GM12878 (cell line): ENCODE measurements at regions not wholly inside any gene's neighbourhood (a gene's known extent, or its start where the extent isn't known, plus 50 kb on each side); places are given as distances from the start of the nearest gene placed in this dataset.

Experiments used
- ATAC-seq: fragments of 200-7000 bp; cut with Tn5 transposase; 3 replicates; pipeline ENCODE4 v1.9.1; 2020; ENCODE audit warnings: mild to moderate bottlenecking, moderate library complexity
- BruUV-seq: library from RNA; stranded (reverse); fragments of 400-500 nt; replicated peaks from 2 replicates; lab custom pipeline; 2021; lab: Mats Ljungman, UMichigan
- CTCF ChIA-PET: fragments of 300-600 bp; sonication (Branson Sonifier 250); formaldehyde crosslinking; extraction: SDS; loops from one replicate; lab custom pipeline; 2021; ENCODE audit warnings: inconsistent platforms; lab: Yijun Ruan, JAX
- POLR2A ChIA-PET: fragments of 350-600 bp; formaldehyde crosslinking; extraction: SDS; loops from one replicate; lab custom pipeline; 2021; ENCODE audit warnings: inconsistent platforms; lab: Charles Lee
- RAD21 ChIA-PET: fragments of 300-600 bp; sonication (Branson Sonifier 250); formaldehyde crosslinking; loops from one replicate; lab custom pipeline; 2023; ENCODE audit warnings: antibody characterized with exemption; ENCODE audit not compliant: unreplicated experiment; lab: Charles Lee
- SMC1A ChIA-PET: fragments of 300-600 bp; sonication (Branson Sonifier 250); formaldehyde crosslinking; loops from one replicate; lab custom pipeline; 2023; ENCODE audit not compliant: unreplicated experiment, uncharacterized antibody; lab: Charles Lee
- DNase-seq: peaks from one replicate; pipeline ENCODE4 v3.0.0-alpha.2; 2011; ENCODE audit warnings: low read depth, low spot score
- FAIRE-seq: peaks from 3 replicates; lab custom pipeline; 2011; peaks lifted over from hg19 to GRCh38; lab: Jason Lieb, UNC
- H2AFZ ChIP-seq: 2 replicates; pipeline ENCODE4 v1.6.0; 2011; ENCODE audit warnings: low read depth, low read length, control low read depth; ENCODE audit not compliant: control insufficient read depth
- H3K27ac ChIP-seq: 2 replicates; pipeline ENCODE4 v1.5.1; 2011; ENCODE audit warnings: control low read depth; ENCODE audit not compliant: control insufficient read depth, insufficient read depth
- H3K27me3 ChIP-seq, 2 experiments: replicated peaks in 1 of 2; 2 replicates each; pipeline versions ENCODE4 v1.6.0 to v1.6.1; 2011; ENCODE audit warnings: low read length in 1 of 2; ENCODE audit not compliant: control insufficient read depth in 2 of 2, insufficient read depth in 2 of 2
- H3K36me3 ChIP-seq, 2 experiments: 2 replicates each; pipeline ENCODE4 v1.5.1; 2011; ENCODE audit warnings: low read length in 1 of 2; ENCODE audit not compliant: control insufficient read depth in 2 of 2, insufficient read depth in 2 of 2
- H3K4me1 ChIP-seq: 2 replicates; pipeline ENCODE4 v1.6.1; 2011; ENCODE audit warnings: mild to moderate bottlenecking, low read length, moderate library complexity, mixed read lengths; ENCODE audit not compliant: control insufficient read depth, insufficient read depth
- H3K4me2 ChIP-seq: 2 replicates; pipeline ENCODE4 v1.6.0; 2011; ENCODE audit warnings: control low read depth; ENCODE audit not compliant: control insufficient read depth, insufficient read depth
- H3K4me3 ChIP-seq: fragments of 200-600 bp; sonication (generic); 2 replicates; pipeline ENCODE4 v1.5.1; 2016
- H3K79me2 ChIP-seq: 2 replicates; pipeline ENCODE4 v1.6.0; 2011; ENCODE audit warnings: low read length; ENCODE audit not compliant: control insufficient read depth, insufficient read depth
- H3K9ac ChIP-seq: 2 replicates; pipeline ENCODE4 v1.8.0; 2011; ENCODE audit warnings: low read length, control low read depth, mixed read lengths; ENCODE audit not compliant: control insufficient read depth, insufficient read depth
- H3K9me3 ChIP-seq: replicated peaks from 3 replicates; pipeline ENCODE4 v1.5.1; 2011; ENCODE audit warnings: mild to moderate bottlenecking, low read length; ENCODE audit not compliant: control insufficient read depth, insufficient read depth
- H4K20me1 ChIP-seq: 2 replicates; pipeline ENCODE4 v1.6.0; 2011; ENCODE audit not compliant: control insufficient read depth, insufficient read depth
- CHD4 ChIP-seq: fragments of 200-600 bp; sonication (generic); IDR thresholded peaks from 2 replicates; pipeline ENCODE4 v1.6.1; 2016; ENCODE audit warnings: mild to moderate bottlenecking
- DPF2 ChIP-seq: fragments of 450-650 bp; IDR thresholded peaks from 2 replicates; pipeline ENCODE4 v1.6.1; 2017; ENCODE audit warnings: mild to moderate bottlenecking
- EP300 ChIP-seq, 2 experiments: fragments of 150-350 bp in 1 of 2; IDR thresholded peaks; 2 replicates each; pipeline ENCODE4 v1.6.1; 2011 to 2012; ENCODE audit warnings: low read depth in 2 of 2, low read length in 2 of 2, borderline replicate concordance in 1 of 2, improper control_type of control experiment in 1 of 2, inconsistent platforms in 1 of 2; ENCODE audit not compliant: control insufficient read depth in 1 of 2
- ESRRA ChIP-seq: IDR thresholded peaks from 2 replicates; pipeline ENCODE4 v1.6.1; 2012; ENCODE audit warnings: mild to moderate bottlenecking, low read length, improper control_type of control experiment
- FOS ChIP-seq: IDR thresholded peaks from 3 replicates; pipeline ENCODE4 v1.6.1; 2011; ENCODE audit warnings: borderline replicate concordance; ENCODE audit not compliant: insufficient read length; ENCODE audit errors: extremely low read depth
- GABPA ChIP-seq: IDR thresholded peaks from 2 replicates; pipeline ENCODE4 v1.6.1; 2014; ENCODE audit warnings: antibody characterized with exemption, low read depth, mild to moderate bottlenecking, inconsistent platforms
- IKZF2 ChIP-seq, 2 experiments: fragments of 450-650 bp; IDR thresholded peaks; 2 replicates each; pipeline ENCODE4 v1.6.1; 2017; ENCODE audit warnings: mild to moderate bottlenecking in 2 of 2, moderate library complexity in 2 of 2
- MXI1 ChIP-seq: fragments of 150-350 bp; IDR thresholded peaks from 2 replicates; pipeline ENCODE4 v1.6.1; 2011; ENCODE audit warnings: low read depth, mild to moderate bottlenecking, inconsistent platforms, low read length, improper control_type of control experiment
- POU2F2 ChIP-seq: IDR thresholded peaks from 3 replicates; pipeline ENCODE4 v1.6.1; 2011; ENCODE audit warnings: low read depth, mild to moderate bottlenecking, low read length, borderline replicate concordance
- RB1 ChIP-seq: fragments of 450-650 bp; formaldehyde crosslinking; IDR thresholded peaks from 2 replicates; pipeline ENCODE4 v1.6.1; 2017; ENCODE audit warnings: mild to moderate bottlenecking, borderline replicate concordance
- RCOR1 ChIP-seq: conservative IDR thresholded peaks from 2 replicates; pipeline ENCODE4 v1.6.1; 2012; ENCODE audit warnings: low read depth, low read length, improper control_type of control experiment
- RUNX3 ChIP-seq: IDR thresholded peaks from 2 replicates; pipeline ENCODE4 v1.6.1; 2012; ENCODE audit warnings: low read length, inconsistent platforms
- STAT3 ChIP-seq: IDR thresholded peaks from 2 replicates; pipeline ENCODE4 v1.6.1; 2011; ENCODE audit warnings: low read depth, low read length, improper control_type of control experiment
- ZNF207 ChIP-seq: fragments of 450-650 bp; IDR thresholded peaks from 2 replicates; pipeline ENCODE4 v1.6.1; 2014; ENCODE audit warnings: antibody characterized with exemption, mild to moderate bottlenecking, borderline replicate concordance
- WGBS: methylation state at CpG from one replicate; pipeline ENCODE4 v1.1.6; 2016; ENCODE audit warnings: low lambda C conversion rate; ENCODE audit not compliant: insufficient replicate concordance, insufficient coverage; ENCODE audit errors: missing lambda C conversion rate; 5-methylcytosine and 5-hydroxymethylcytosine counted together
- in situ Hi-C: fragments of 300-500 bp; cut with MboI; formaldehyde crosslinking; loops from 9 replicates; pipeline ENCODE4 v1.14.3; 2018; ENCODE audit warnings: mixed read lengths
- intact Hi-C: fragments of 100-400 bp; cut with micrococcal nuclease; formaldehyde crosslinking; loops from one replicate; pipeline ENCODE4 v1.14.2; 2022; ENCODE audit not compliant: unreplicated experiment
- TF ChIP-seq, protein P1 (sequence below): fragments of 450-650 bp; IDR thresholded peaks from 2 replicates; pipeline ENCODE4 v1.6.1; 2018; ENCODE audit warnings: borderline replicate concordance, mild to moderate bottlenecking; ENCODE audit not compliant: partially characterized antibody
- TF ChIP-seq, protein P2 (sequence below): IDR thresholded peaks from 2 replicates; pipeline ENCODE4 v1.6.1; 2012; ENCODE audit warnings: low read depth, low read length, improper control_type of control experiment

DNA sequence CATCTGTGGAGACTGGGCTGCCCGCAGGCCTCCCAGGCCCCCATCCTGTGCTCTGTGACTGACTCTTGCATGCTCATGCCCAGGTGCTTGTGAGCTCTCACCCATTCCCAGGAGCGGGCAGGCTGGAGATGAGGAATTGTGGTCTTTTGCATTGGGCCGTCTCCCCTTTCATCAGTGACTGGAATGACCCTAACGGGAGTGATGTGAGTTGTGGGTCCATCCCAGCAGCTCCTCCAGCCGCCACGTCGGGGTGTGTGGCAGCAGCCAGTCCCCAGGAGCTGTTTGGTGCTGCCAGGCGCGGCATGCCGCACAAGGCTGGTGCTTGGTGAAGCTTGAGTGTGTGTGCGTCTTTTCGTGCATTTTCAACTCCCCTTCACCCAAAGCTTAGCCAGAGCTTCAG is 164.2 kb downstream of the ACTR3B start:
- no peaks in the 10 kb centered on the region for H4K20me1 ChIP-seq
- no TSS peak for BruUV-seq
- H3K27me3 ChIP-seq = peaks cover 0 to 2% of the 10 kb centered on the region in 2 experiments; a peak in 1 of 4 replicates
- H3K36me3 ChIP-seq = no peaks in the 10 kb centered on the region
- H3K4me3 ChIP-seq = no peak overlapping the region
- H2AFZ ChIP-seq = no peak overlapping the region
- H3K9me3 ChIP-seq = no peaks in the 10 kb centered on the region
- in situ Hi-C loops = no loop called here
- no peaks in the 10 kb centered on the region for H3K79me2 ChIP-seq
- 53% methylated on average over 12 of the region's 12 CpGs for WGBS
- no peak overlapping the region for H3K27ac ChIP-seq
- no peak for TF ChIP-seq DPF2
- TF ChIP-seq, protein P1, sequence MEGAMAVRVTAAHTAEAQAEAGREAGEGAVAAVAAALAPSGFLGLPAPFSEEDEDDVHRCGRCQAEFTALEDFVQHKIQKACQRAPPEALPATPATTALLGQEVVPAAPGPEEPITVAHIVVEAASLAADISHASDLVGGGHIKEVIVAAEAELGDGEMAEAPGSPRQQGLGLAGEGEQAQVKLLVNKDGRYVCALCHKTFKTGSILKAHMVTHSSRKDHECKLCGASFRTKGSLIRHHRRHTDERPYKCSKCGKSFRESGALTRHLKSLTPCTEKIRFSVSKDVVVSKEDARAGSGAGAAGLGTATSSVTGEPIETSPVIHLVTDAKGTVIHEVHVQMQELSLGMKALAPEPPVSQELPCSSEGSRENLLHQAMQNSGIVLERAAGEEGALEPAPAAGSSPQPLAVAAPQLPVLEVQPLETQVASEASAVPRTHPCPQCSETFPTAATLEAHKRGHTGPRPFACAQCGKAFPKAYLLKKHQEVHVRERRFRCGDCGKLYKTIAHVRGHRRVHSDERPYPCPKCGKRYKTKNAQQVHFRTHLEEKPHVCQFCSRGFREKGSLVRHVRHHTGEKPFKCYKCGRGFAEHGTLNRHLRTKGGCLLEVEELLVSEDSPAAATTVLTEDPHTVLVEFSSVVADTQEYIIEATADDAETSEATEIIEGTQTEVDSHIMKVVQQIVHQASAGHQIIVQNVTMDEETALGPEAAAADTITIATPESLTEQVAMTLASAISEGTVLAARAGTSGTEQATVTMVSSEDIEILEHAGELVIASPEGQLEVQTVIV = no peak
- no peak for TF ChIP-seq POU2F2
- TF ChIP-seq EP300 (IDR thresholded peaks at IDR 0.05; ENCODE audit: borderline replicate concordance in 1 of 2, control insufficient read depth in 1 of 2, low read depth in 2 of 2, low read length in 2 of 2) = no peak
- TF ChIP-seq RCOR1 = no peak
- ChIA-PET CTCF (no interaction called here), SMC1A (no interaction called here), RAD21 (no interaction called here), POLR2A (interaction anchor here (0.6 kb wide), 1 partner anchor 386 kb away, joined by 6 read pairs; no protein-coding TSS in a partner anchor)
- FAIRE-seq (no peak), ATAC-seq (no peak), DNase-seq (no peak)
- H3K4me2 ChIP-seq = no peak overlapping the region
- no peak overlapping the region for H3K9ac ChIP-seq
- intact Hi-C loops = no loop called here
- H3K4me1 ChIP-seq = no peaks in the 10 kb centered on the region

DNA sequence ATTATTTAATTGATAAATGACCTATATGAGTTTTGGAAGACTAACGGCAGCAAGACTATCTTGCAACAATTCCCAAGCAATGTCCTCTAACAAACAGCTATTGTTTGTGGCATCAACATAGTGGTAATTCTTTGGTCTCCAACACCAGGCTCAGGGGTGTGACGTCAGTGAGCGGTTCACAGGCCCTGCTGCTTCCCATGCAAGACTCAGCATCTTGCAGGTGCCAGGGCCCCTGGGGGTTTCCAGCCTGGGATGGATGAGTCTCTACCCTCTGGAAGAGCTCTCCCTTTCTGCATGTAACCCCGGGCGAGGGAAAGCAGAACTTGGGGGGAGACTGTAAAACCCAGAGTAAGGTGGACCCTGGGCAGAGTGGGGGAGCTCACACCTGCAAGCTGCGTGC is 164.7 kb downstream of the ACTR3B start:
- SMC1A ChIA-PET = no interaction called here
- no peaks in the 10 kb centered on the region for H3K9me3 ChIP-seq
- RAD21 ChIA-PET = no interaction called here

More for the DNA sequence above, 164.7 kb downstream of the ACTR3B start:
- no peaks in the 10 kb centered on the region for H3K36me3 ChIP-seq
- no peaks in the 10 kb centered on the region for H4K20me1 ChIP-seq
- no peaks in the 10 kb centered on the region for H3K79me2 ChIP-seq
- H2AFZ ChIP-seq = no peak overlapping the region
- DNase-seq = no peak
- no peak overlapping the region for H3K9ac ChIP-seq
- H3K4me1 ChIP-seq = no peaks in the 10 kb centered on the region
- CTCF ChIA-PET = no interaction called here
- WGBS = 61% methylated on average over 6 of the region's 6 CpGs
- H3K4me3 ChIP-seq = no peak overlapping the region
- intact Hi-C loops (no loop called here), in situ Hi-C loops (no loop called here)
- H3K27ac ChIP-seq = no peak overlapping the region
- peaks cover 0 to 2% of the 10 kb centered on the region in 2 experiments; a peak in 1 of 4 replicates for H3K27me3 ChIP-seq
- POLR2A ChIA-PET = no interaction called here
- no TSS peak for BruUV-seq
- no peak for FAIRE-seq
- H3K4me2 ChIP-seq = no peak overlapping the region
- no peak for TF ChIP-seq FOS
- TF ChIP-seq ESRRA = no peak
- TF ChIP-seq RCOR1 = no peak
- TF ChIP-seq MXI1 = no peak
- TF ChIP-seq GABPA = no peak
- TF ChIP-seq CHD4 = no peak
- TF ChIP-seq STAT3 = no peak
- TF ChIP-seq RB1 = no peak
- TF ChIP-seq RUNX3 = no peak
- TF ChIP-seq IKZF2 (IDR thresholded peaks at IDR 0.05) = no peak
- TF ChIP-seq, protein P2, sequence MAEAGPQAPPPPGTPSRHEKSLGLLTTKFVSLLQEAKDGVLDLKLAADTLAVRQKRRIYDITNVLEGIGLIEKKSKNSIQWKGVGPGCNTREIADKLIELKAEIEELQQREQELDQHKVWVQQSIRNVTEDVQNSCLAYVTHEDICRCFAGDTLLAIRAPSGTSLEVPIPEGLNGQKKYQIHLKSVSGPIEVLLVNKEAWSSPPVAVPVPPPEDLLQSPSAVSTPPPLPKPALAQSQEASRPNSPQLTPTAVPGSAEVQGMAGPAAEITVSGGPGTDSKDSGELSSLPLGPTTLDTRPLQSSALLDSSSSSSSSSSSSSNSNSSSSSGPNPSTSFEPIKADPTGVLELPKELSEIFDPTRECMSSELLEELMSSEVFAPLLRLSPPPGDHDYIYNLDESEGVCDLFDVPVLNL = no peak
- TF ChIP-seq ZNF207 = no peak
- no peak for ATAC-seq
